GM19328 (cell line): ENCODE measurements at regions not wholly inside any gene's neighbourhood (a gene's known extent, or its start where the extent isn't known, plus 50 kb on each side); places are given as distances from the start of the nearest gene placed in this dataset.

Experiments
- ATAC-seq: cut with Tn5 transposase; IDR thresholded peaks from one replicate; pipeline ENCODE4 v1.9.1; 2021; ENCODE audit warnings: mild to moderate bottlenecking, moderate library complexity; ENCODE audit not compliant: unreplicated experiment

DNA sequence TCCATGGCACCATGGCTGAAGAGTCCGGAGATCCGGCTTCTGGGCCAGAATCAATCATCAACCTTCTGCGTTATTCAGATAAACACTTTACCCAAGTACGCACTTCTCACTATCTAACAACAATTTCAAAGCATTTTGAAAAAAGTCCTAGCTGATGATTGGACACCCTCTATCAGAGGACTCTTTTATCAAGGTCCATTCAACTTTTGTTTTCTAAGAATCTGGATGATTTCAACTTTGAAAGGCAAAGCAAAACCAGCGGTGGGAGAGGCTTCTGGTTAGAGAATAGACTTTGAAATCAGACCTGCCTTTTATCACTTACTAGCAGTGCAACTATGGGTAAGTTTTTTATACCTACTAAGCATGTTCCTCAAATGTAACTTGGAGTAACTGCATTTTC is 293.6 kb upstream of the TNP1 start:
- ATAC-seq, result no peak

GRCh38 chr2:217152831-217153230 is 293.0 kb upstream of the TNP1 start:
- ATAC-seq, result no peak

DNA sequence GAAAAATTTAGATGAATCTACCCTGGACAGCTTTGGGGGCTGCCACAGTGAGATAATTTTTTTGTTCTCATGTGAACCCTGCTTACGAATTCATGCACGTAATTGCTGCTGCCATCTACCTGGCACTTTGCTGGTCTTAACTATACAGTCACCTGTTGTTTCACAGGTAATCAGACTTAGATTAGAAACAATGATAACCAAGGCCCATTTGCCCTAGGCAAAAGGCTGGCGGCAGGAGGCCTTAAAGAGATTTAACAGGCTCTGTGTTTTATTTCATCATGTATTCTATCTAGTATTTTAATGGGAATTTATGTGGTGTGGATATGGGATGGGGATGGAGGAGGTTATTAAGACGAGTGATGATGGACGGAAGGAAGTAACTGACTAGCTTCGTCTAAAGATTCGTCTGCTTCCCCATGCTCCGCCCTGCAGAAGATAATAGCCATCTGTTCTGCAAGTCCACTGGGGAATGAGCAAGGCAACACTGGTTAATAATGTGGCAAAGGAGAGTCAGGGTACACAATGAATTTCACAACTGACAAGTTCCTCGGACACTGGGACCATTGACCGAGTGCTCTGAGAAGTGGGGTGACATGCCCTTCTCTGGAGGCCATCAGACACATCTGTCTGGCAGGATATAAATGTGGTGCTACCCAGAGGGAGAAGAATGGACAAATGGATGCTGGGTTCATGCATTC is 291.8 kb upstream of the TNP1 start:
- ATAC-seq, result no peak

DNA sequence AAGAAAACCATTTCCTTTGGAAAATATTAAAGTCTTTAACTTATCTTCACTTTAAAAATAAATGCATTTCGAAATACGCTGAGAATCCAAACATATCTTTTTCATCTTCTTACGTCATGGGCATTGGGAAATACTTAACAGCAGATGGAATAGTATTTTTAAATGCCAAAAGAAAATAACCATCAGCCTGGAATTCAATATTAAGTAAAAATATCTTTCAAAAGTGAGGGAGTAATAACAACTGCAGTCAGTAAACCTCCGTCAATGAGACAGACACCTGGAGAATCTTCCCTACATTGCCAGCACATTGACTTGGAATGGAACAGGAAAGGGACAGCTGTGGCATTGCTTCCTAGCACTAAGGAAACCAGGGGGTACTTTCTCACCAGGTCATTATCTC is 290.4 kb upstream of the TNP1 start:
- no peak for ATAC-seq

DNA sequence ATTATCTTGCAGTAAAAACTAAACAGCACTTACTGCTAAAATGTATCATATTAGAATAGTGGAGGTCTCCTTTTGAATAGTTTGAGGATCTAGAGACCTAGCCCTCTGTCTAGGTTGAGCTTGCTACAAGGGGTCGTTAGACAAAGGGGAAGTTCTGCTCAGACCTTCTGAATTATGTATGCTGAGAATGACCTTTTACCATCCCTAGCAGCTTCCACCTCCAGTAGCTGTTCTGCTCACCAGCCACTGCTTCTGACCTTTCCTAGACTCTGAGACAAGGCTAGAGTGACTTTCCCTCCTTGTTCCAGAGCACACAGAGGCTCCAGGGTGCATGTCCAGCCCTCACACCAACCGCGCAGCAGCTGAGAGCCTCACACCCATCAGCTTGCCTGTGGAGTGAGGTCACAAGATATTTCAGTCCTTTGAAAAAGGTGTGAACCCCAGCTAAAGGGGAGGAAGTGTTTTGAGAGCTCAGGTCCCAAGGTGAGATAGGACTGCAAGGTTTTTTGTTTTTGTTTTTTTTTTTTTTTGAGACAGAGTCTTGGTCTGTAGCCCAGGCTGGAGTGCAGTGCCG is 289.3 kb upstream of the TNP1 start:
- no peak for ATAC-seq

- no peak for ATAC-seq
These were observed 288.0 kb upstream of the TNP1 start for GRCh38 chr2:217147818-217148217.

GRCh38 chr2:217146956-217147355 is 287.1 kb upstream of the TNP1 start:
- no peak for ATAC-seq

DNA sequence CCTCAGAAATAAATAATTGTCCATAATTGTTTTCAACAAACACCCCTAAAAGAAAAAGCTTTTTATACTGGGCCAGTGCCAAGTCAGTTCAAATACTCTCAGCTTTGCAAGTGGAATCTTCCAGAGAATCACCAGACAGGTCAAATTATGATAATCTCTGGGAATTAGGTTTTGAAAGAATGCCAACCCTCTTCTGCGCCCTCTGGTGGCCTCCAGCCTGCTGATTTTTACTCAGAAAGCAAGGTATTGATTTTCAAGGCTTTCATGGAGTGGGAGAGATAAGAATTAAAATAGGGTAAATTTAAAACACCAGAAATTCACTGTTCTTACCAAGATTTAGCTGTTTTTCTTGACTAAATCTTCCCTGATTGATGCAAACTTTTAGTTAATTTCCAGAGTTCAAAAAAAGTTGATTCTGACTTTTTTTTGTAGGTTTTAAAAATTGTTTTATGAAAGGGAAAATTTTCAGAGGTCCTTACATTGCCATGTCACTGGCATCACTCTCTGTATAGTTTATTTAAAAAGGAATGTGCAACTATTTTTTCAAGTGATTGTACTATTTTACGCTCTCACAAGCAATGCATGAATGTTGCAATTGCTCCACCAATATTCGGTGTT is 282.9 kb upstream of the TNP1 start:
- no peak for ATAC-seq

DNA sequence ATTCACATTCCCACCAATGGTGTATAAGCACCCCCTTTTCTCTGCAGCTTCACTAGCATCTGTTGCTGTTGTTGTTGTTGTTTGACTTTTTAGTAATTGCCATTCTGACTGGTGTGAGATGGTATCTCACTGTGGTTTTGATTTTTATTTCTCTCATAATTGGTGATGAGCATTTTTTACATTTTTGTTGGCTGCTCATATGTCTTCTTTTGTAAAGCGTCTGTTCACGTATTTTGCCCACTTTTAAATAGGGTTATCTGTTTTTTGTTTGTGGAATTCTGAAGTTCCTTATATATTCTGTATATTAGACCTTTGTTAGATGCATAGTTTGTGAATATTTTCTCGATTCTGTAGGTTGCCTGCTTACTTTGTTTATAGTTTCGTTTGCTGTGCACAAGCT is 278.4 kb upstream of the TNP1 start:
- no peak for ATAC-seq

- no peak for ATAC-seq
These were observed 267.9 kb upstream of the TNP1 start for GRCh38 chr2:217127744-217128143.

GRCh38 chr2:217125014-217125413 is 265.1 kb upstream of the TNP1 start:
- ATAC-seq, result no peak

- no peak for ATAC-seq
These were observed 264.2 kb upstream of the TNP1 start for GRCh38 chr2:217124050-217124449.

- no peak for ATAC-seq
These were observed 261.7 kb upstream of the TNP1 start for GRCh38 chr2:217121565-217121964.

DNA sequence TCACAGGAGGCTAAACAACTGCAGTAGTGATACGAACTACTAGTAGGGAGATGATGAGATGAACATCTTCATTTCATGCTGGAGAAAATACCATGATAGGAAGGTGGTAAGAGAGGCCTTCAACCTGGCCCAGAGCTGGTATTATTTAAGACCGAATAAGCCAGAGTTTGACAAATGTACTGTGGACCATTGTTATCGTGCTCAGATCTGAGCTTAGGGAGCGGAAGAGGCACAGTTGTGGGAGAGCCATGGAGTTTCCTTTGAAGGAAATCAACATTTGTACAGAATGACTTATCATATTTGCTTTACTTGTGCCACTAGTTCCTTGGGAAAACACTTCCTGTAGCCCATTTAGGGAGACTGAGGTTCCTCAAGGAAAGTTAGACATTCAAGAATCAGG is 260.6 kb upstream of the TNP1 start:
- no peak for ATAC-seq

DNA sequence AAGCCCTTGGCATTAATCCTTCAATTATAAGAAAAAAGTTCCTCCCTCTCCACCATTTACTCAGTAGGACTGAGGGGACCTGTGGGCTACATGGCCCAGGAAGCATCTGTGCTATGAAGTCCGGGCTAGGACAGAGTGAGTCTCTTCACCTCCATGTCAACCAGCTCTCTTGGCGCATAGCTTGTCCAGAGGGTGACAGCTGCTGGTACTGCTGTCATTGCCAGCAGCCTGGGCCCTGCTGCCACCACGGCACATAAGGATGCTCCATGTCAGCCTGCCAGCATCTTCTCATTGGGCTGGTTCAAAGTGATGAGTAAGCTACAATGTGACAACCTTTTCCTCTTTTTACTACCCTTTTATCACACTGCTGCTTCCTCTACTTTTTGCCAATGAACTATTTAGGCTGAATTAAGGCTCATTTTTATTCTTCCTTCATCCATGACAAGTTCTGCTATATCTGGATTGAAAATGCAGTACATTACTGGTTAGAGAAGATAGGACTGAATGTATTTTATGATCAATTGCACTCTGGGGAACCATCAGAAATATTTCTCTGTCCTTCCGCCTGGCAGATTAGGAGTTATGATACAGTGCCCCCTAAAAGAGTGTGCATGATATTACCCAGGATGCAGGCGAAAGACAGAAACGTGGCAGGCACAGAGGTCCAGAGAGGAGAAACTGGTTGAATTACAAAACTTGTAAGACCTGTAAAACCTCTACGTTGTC is 258.9 kb upstream of the TNP1 start:
- no peak for ATAC-seq

DNA sequence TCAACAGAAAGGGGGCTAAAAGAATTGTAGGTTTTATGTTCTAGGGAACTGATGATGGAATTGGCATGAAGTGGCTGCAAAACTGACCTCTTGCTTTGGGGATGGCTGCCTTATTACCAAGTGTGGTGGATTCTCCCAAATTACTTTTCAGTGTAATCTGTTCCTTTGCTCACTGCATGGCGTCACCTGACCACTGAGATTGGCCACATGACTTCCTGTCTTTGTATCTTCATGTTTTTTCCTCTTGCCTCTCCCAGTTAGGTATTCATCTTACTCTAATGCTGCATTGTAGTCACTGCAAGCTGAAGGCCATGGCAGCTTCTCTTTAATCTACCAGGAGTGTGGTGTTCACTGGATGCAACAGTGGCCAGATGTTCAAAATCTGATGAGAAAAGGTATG is 257.7 kb upstream of the TNP1 start:
- no peak for ATAC-seq

- ATAC-seq, result no peak
These were observed 256.7 kb upstream of the TNP1 start for GRCh38 chr2:217116610-217117009.

DNA sequence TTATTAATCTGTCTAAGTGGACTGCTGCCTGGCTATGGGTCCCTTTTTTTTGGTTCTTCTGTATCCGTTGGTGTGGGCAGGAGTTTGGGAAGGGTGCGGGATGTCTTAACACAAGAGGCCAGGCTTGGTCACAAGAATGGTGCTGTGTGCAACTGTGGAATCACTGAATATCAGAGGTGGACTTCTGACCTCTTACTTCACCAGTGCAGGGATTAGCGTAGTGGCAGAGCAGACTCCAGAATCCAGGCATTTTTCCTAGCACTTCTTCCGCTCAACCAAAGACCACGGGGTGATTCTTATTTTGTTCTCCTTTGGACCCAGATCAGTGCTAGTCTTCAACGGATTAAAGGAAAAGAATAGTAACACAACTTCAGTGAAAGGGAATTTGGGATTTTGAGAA is 254.3 kb upstream of the TNP1 start:
- ATAC-seq, result no peak

DNA sequence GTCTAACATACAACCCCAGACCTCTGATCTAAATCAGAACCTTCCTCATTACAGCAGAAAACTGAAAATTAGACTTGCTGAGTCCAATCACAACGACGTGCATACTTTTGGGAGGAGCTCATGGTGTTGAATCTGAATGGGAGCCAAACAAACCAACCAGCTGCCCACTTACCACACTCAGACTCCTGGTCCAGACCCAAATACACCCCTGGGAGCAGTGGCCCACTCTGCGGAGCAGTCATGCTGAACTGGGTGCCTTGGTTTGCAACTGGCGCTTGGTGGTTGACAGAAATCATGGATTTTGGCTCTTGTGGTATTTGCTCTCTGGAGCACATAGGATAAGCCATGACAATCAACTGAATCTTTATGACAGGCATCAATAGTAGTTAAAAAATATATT is 253.6 kb upstream of the TNP1 start:
- ATAC-seq, result no peak

- ATAC-seq, result no peak
These were observed 250.7 kb upstream of the TNP1 start for GRCh38 chr2:217110550-217110949.

- ATAC-seq, result no peak
These were observed 248.7 kb upstream of the TNP1 start for GRCh38 chr2:217108575-217109027.

GRCh38 chr2:217108086-217108485 is 248.2 kb upstream of the TNP1 start:
- ATAC-seq, result no peak
